Lung (tissue), 11 donors: ENCODE measurements at regions not wholly inside any gene's neighbourhood (a gene's known extent, or its start where the extent isn't known, plus 50 kb on each side); places are given as distances from the start of the nearest gene placed in this dataset.

Experiments used
- ATAC-seq: fragments of 200-7000 bp; cut with Tn5 transposase; one replicate; pipeline ENCODE4 v1.9.1; 2020; ENCODE audit warnings: moderate number of reproducible peaks; ENCODE audit not compliant: insufficient read depth, low FRiP score
- DNase-seq, 3 donors: peaks; one replicate each; pipeline ENCODE4 v3.0.0-alpha.2; 2013 to 2017
- H3K27ac ChIP-seq, 2 donors: one replicate each; pipeline ENCODE4 v1.5.1; 2013; ENCODE audit warnings: mild to moderate bottlenecking in 2 of 2, moderate library complexity in 2 of 2, control low read depth in 1 of 2, inconsistent platforms in 1 of 2, low read depth in 1 of 2, low read length in 1 of 2
- H3K27me3 ChIP-seq, 3 donors: one replicate each; pipeline ENCODE4 v1.5.1; 2013; ENCODE audit warnings: low read length in 2 of 3; ENCODE audit not compliant: control insufficient read depth in 3 of 3, insufficient read depth in 3 of 3
- H3K36me3 ChIP-seq, 4 donors: one replicate each; pipeline ENCODE4 v1.5.1; 2013; ENCODE audit warnings: low read length in 4 of 4, mild to moderate bottlenecking in 1 of 4, moderate library complexity in 1 of 4; ENCODE audit not compliant: control insufficient read depth in 4 of 4, insufficient read depth in 4 of 4
- H3K4me1 ChIP-seq, 5 donors: one replicate each; pipeline ENCODE4 v1.5.1; 2013; ENCODE audit warnings: low read length in 5 of 5, mild to moderate bottlenecking in 2 of 5, moderate library complexity in 1 of 5; ENCODE audit not compliant: control insufficient read depth in 5 of 5, insufficient read depth in 5 of 5
- H3K4me3 ChIP-seq: one replicate; pipeline ENCODE4 v1.5.1; 2013; ENCODE audit warnings: mild to moderate bottlenecking, control low read depth, moderate library complexity
- H3K9ac ChIP-seq, 2 donors: one replicate each; pipeline ENCODE4 v1.5.1; 2013; ENCODE audit warnings: low read length in 2 of 2, control low read depth in 1 of 2; ENCODE audit not compliant: insufficient read depth in 1 of 2
- H3K9me3 ChIP-seq, 4 donors: one replicate each; pipeline ENCODE4 v1.5.1; 2013; ENCODE audit warnings: low read length in 3 of 4, mild to moderate bottlenecking in 1 of 4, moderate library complexity in 1 of 4; ENCODE audit not compliant: control insufficient read depth in 4 of 4, insufficient read depth in 3 of 4
- CTCF ChIP-seq: IDR thresholded peaks from 2 replicates; pipeline ENCODE4 v1.5.1; 2012; ENCODE audit warnings: mild to moderate bottlenecking; ENCODE audit errors: control extremely low read depth, extremely low read depth
- WGBS, 2 donors: extraction: QIAGEN DNeasy Blood & Tissue Kit; methylation state at CpG; one replicate each; pipeline ENCODE4 v1.1.7; 2013; 5-methylcytosine and 5-hydroxymethylcytosine counted together
- donor health status: control.
- donor health status: control.
- donor health status: Bipolar disorder and iron deficiency.
- donor health status: healthy.
- donor health status: DM: yes; HTN: yes; CAD: no.

GRCh38 chr1:208524925-208525324 lies 280.7 kb upstream of the PLXNA2 start:
- Histone ChIP-seq H3K27me3 (no peaks in the 10 kb centered on the region), H3K9me3 (no peaks in the 10 kb centered on the region), H3K9ac (no peak overlapping the region), H3K27ac (no peak overlapping the region), H3K36me3 (no peaks in the 10 kb centered on the region), H3K4me1 (peaks cover 0 to 15% (median 0%) of the 10 kb centered on the region in 5 donors), H3K4me3 (no peak overlapping the region)
- DNase-seq (peak in 2 of 3 donors; percentile 20 to 34), ATAC-seq (no peak)
- 62 to 75% methylated on average over 5 of the region's 5 CpGs for WGBS, 2 donors
- TF ChIP-seq CTCF = no peak

- Histone ChIP-seq H3K36me3 (no peaks in the 10 kb centered on the region), H3K4me1 (peaks cover 0 to 15% (median 0%) of the 10 kb centered on the region in 5 donors), H3K27ac (no peak overlapping the region), H3K4me3 (no peak overlapping the region), H3K9ac (no peak overlapping the region), H3K9me3 (no peaks in the 10 kb centered on the region), H3K27me3 (peaks cover 0 to 2% (median 0%) of the 10 kb centered on the region in 3 donors)
- DNase-seq (no peak), ATAC-seq (no peak)
- TF ChIP-seq CTCF = no peak
- 54 to 61% methylated on average over 3 of the region's 3 CpGs for WGBS, 2 donors
These were observed 281.2 kb upstream of the PLXNA2 start for GRCh38 chr1:208525417-208525816.

- no peaks in the 10 kb centered on the region for H3K36me3 ChIP-seq
- H3K9ac ChIP-seq = no peak overlapping the region
- TF ChIP-seq CTCF = no peak
- DNase-seq (peak in 2 of 3 donors; percentile 11 to 48), ATAC-seq (no peak)
- no peak overlapping the region for H3K27ac ChIP-seq
- WGBS, 2 donors = 78 to 86% methylated on average over 2 of the region's 2 CpGs
- H3K4me3 ChIP-seq = no peak overlapping the region
- peaks cover 0 to 19% (median 0%) of the 10 kb centered on the region in 5 donors for H3K4me1 ChIP-seq
- no peaks in the 10 kb centered on the region for H3K9me3 ChIP-seq
- peaks cover 0 to 6% (median 0%) of the 10 kb centered on the region in 3 donors for H3K27me3 ChIP-seq
These were observed 282.5 kb upstream of the PLXNA2 start for GRCh38 chr1:208526613-208527125.

GRCh38 chr1:208527156-208527555 lies 283.0 kb upstream of the PLXNA2 start:
- H3K27ac ChIP-seq = no peak overlapping the region
- H3K4me1 ChIP-seq = peaks cover 0 to 19% (median 0%) of the 10 kb centered on the region in 5 donors
- H3K9me3 ChIP-seq = no peaks in the 10 kb centered on the region
- peaks cover 0 to 6% (median 0%) of the 10 kb centered on the region in 3 donors for H3K27me3 ChIP-seq
- H3K4me3 ChIP-seq = no peak overlapping the region
- no peak for TF ChIP-seq CTCF
- no peaks in the 10 kb centered on the region for H3K36me3 ChIP-seq
- no peak for ATAC-seq
- DNase-seq = no peak
- 71 to 87% methylated on average over 5 of the region's 5 CpGs for WGBS, 2 donors
- H3K9ac ChIP-seq = no peak overlapping the region
